SK-N-MC (cell line): ENCODE measurements at regions not wholly inside any gene's neighbourhood (a gene's known extent, or its start where the extent isn't known, plus 50 kb on each side); places are given as distances from the start of the nearest gene placed in this dataset.

Source experiments
- EZH2 ChIP-seq: fragments of 200-600 bp; sonication (generic); IDR thresholded peaks from one replicate; pipeline ENCODE4 v1.6.1; 2017; ENCODE audit warnings: antibody characterized with exemption
- FOXP2 ChIP-seq: optimal IDR thresholded peaks from 2 replicates; pipeline ENCODE3; 2011; ENCODE audit warnings: mild to moderate bottlenecking, moderate library complexity; ENCODE audit not compliant: insufficient read depth; ENCODE audit errors: extremely low read length, control extremely low read depth
- POLR2AphosphoS5 ChIP-seq: IDR thresholded peaks from 2 replicates; pipeline ENCODE4 v1.6.1; 2012; ENCODE audit warnings: mild to moderate bottlenecking, low read depth, low read length, borderline replicate concordance

- TF ChIP-seq EZH2 (no peak), POLR2AphosphoS5 (0 out of 2 replicates have a peak, but pooled peaks have one; percentile 21), FOXP2 (no peak)
Observed at GRCh38 chr3:116939091-116939490, 229.5 kb downstream of the TUSC7 start.
